ENCODE measurements at regions not wholly inside any gene's neighbourhood (a gene's known extent, or its start where the extent isn't known, plus 50 kb on each side); places are given as distances from the start of the nearest gene placed in this dataset.

- TF ChIP-seq CTCF (IDR thresholded peaks at IDR 0.05) = no peak
- Mint-ChIP-seq H3K27me3 (ENCODE audit: insufficient read depth) (no peaks in the 10 kb centered on the region; the same call in 1 of the 2 replicates), H3K27ac (no peak overlapping the region), H3K36me3 (ENCODE audit: low read depth) (peaks cover 6% of the 10 kb centered on the region), H3K4me3 (no peak overlapping the region), H3K4me1 (ENCODE audit: low read depth) (no peaks in the 10 kb centered on the region), H3K9me3 (peaks cover 38% of the 10 kb centered on the region)
- DNase-seq = no peak
These were observed 816.8 kb downstream of the TRIB2 start for GRCh38 chr2:13533524-13533922.

- Mint-ChIP-seq H3K4me3 (no peak overlapping the region), H3K4me1 (ENCODE audit: low read depth) (no peaks in the 10 kb centered on the region), H3K27ac (no peak overlapping the region), H3K9me3 (peaks cover 25% of the 10 kb centered on the region), H3K36me3 (ENCODE audit: low read depth) (peaks cover 5% of the 10 kb centered on the region), H3K27me3 (ENCODE audit: insufficient read depth) (no peaks in the 10 kb centered on the region)
- no peak for DNase-seq
- no peak for TF ChIP-seq CTCF (IDR thresholded peaks at IDR 0.05)
These were observed 820.2 kb downstream of the TRIB2 start for GRCh38 chr2:13536941-13537340.

GRCh38 chr2:13537771-13538349 lies 821.1 kb downstream of the TRIB2 start:
- Mint-ChIP-seq H3K4me1 (ENCODE audit: low read depth) (no peaks in the 10 kb centered on the region), H3K4me3 (no peak overlapping the region), H3K36me3 (ENCODE audit: low read depth) (no peaks in the 10 kb centered on the region), H3K9me3 (peaks cover 18% of the 10 kb centered on the region), H3K27ac (no peak overlapping the region), H3K27me3 (ENCODE audit: insufficient read depth) (no peaks in the 10 kb centered on the region)
- no peak for DNase-seq
- TF ChIP-seq CTCF (IDR thresholded peaks at IDR 0.05) = no peak

- TF ChIP-seq CTCF (IDR thresholded peaks at IDR 0.05) = no peak
- Mint-ChIP-seq H3K36me3 (ENCODE audit: low read depth) (no peaks in the 10 kb centered on the region), H3K27me3 (ENCODE audit: insufficient read depth) (no peaks in the 10 kb centered on the region), H3K27ac (no peak overlapping the region), H3K9me3 (peaks cover 12% of the 10 kb centered on the region), H3K4me1 (ENCODE audit: low read depth) (no peaks in the 10 kb centered on the region), H3K4me3 (no peak overlapping the region)
- no peak for DNase-seq
These were observed 822.6 kb downstream of the TRIB2 start for GRCh38 chr2:13539296-13539695.

GRCh38 chr2:13542061-13542460 lies 825.3 kb downstream of the TRIB2 start:
- H3K27ac Mint-ChIP-seq = no peak overlapping the region

More at GRCh38 chr2:13542061-13542460, 825.3 kb downstream of the TRIB2 start:
- no peak for TF ChIP-seq CTCF (IDR thresholded peaks at IDR 0.05)
- H3K4me3 Mint-ChIP-seq = no peak overlapping the region
- H3K9me3 Mint-ChIP-seq = peaks cover 13% of the 10 kb centered on the region
- H3K27me3 Mint-ChIP-seq (ENCODE audit: insufficient read depth) = no peaks in the 10 kb centered on the region
- H3K4me1 Mint-ChIP-seq (ENCODE audit: low read depth) = no peaks in the 10 kb centered on the region
- H3K36me3 Mint-ChIP-seq (ENCODE audit: low read depth) = no peaks in the 10 kb centered on the region
- DNase-seq = no peak
